Neuron (in vitro differentiated cells): ENCODE measurements at regions not wholly inside any gene's neighbourhood (a gene's known extent, or its start where the extent isn't known, plus 50 kb on each side); places are given as distances from the start of the nearest gene placed in this dataset.

Experiments used
- H2AFZ ChIP-seq: one replicate; pipeline ENCODE4 v1.6.1; 2013; ENCODE audit warnings: low read depth, mild to moderate bottlenecking, inconsistent platforms, low read length, moderate library complexity
- H3K27me3 ChIP-seq: one replicate; pipeline ENCODE4 v1.6.1; 2013; ENCODE audit warnings: low read length; ENCODE audit not compliant: insufficient read depth
- H3K36me3 ChIP-seq: one replicate; pipeline ENCODE4 v1.6.1; 2013; ENCODE audit warnings: low read length; ENCODE audit not compliant: insufficient read depth
- H3K4me1 ChIP-seq: one replicate; pipeline ENCODE4 v1.6.1; 2013; ENCODE audit warnings: low read length; ENCODE audit not compliant: insufficient read depth
- H3K4me3 ChIP-seq: 2 replicates; pipeline ENCODE4 v1.5.1; 2013; ENCODE audit warnings: mild to moderate bottlenecking, low read length, moderate library complexity
- H3K9me3 ChIP-seq: one replicate; pipeline ENCODE4 v1.6.1; 2013; ENCODE audit warnings: low read length

GRCh38 chr2:18454692-18455235 is 105.7 kb downstream of the RDH14 start:
- no peaks in the 10 kb centered on the region for H3K4me1 ChIP-seq
- H2AFZ ChIP-seq, result no peak overlapping the region
- H3K36me3 ChIP-seq, result no peaks in the 10 kb centered on the region
- no peaks in the 10 kb centered on the region for H3K27me3 ChIP-seq
- no peak overlapping the region for H3K4me3 ChIP-seq
- no peaks in the 10 kb centered on the region for H3K9me3 ChIP-seq

- Histone ChIP-seq H3K36me3 (no peaks in the 10 kb centered on the region), H3K9me3 (no peaks in the 10 kb centered on the region), H3K27me3 (peaks cover 3% of the 10 kb centered on the region), H3K4me3 (no peak overlapping the region), H2AFZ (no peak overlapping the region), H3K4me1 (no peaks in the 10 kb centered on the region)
These were observed 113.7 kb downstream of the RDH14 start for GRCh38 chr2:18446715-18447114.

- Histone ChIP-seq H3K9me3 (no peaks in the 10 kb centered on the region), H3K27me3 (peaks cover 4% of the 10 kb centered on the region), H2AFZ (no peak overlapping the region), H3K36me3 (no peaks in the 10 kb centered on the region), H3K4me1 (no peaks in the 10 kb centered on the region), H3K4me3 (no peak overlapping the region)
These were observed 114.8 kb downstream of the RDH14 start for GRCh38 chr2:18445433-18446320.

GRCh38 chr2:18444806-18445205 is 115.6 kb downstream of the RDH14 start:
- Histone ChIP-seq H3K9me3 (no peaks in the 10 kb centered on the region), H3K4me1 (no peaks in the 10 kb centered on the region), H3K4me3 (no peak overlapping the region), H2AFZ (no peak overlapping the region), H3K36me3 (no peaks in the 10 kb centered on the region), H3K27me3 (peaks cover 4% of the 10 kb centered on the region)

- H3K4me1 ChIP-seq, result no peaks in the 10 kb centered on the region
- H3K9me3 ChIP-seq, result no peaks in the 10 kb centered on the region
- H3K4me3 ChIP-seq, result no peak overlapping the region
- H3K36me3 ChIP-seq, result no peaks in the 10 kb centered on the region
- no peak overlapping the region for H2AFZ ChIP-seq
- H3K27me3 ChIP-seq, result peaks cover 6% of the 10 kb centered on the region
These were observed 118.9 kb downstream of the RDH14 start for GRCh38 chr2:18441583-18441982.

- Histone ChIP-seq H3K4me1 (no peaks in the 10 kb centered on the region), H2AFZ (no peak overlapping the region), H3K36me3 (no peaks in the 10 kb centered on the region), H3K9me3 (no peaks in the 10 kb centered on the region), H3K4me3 (no peak overlapping the region), H3K27me3 (peaks cover 6% of the 10 kb centered on the region)
These were observed 119.7 kb downstream of the RDH14 start for GRCh38 chr2:18440777-18441176.

GRCh38 chr2:18440141-18440661 is 120.3 kb downstream of the RDH14 start:
- H3K36me3 ChIP-seq, result no peaks in the 10 kb centered on the region
- H3K4me3 ChIP-seq, result no peak overlapping the region
- peaks cover 6% of the 10 kb centered on the region for H3K27me3 ChIP-seq
- H3K9me3 ChIP-seq, result no peaks in the 10 kb centered on the region
- no peaks in the 10 kb centered on the region for H3K4me1 ChIP-seq
- H2AFZ ChIP-seq, result no peak overlapping the region

- no peaks in the 10 kb centered on the region for H3K9me3 ChIP-seq
These were observed 120.7 kb downstream of the RDH14 start for GRCh38 chr2:18439716-18440115.

GRCh38 chr2:18437909-18438308 is 122.5 kb downstream of the RDH14 start:
- no peaks in the 10 kb centered on the region for H3K36me3 ChIP-seq
- H3K27me3 ChIP-seq, result peaks cover 6% of the 10 kb centered on the region

More at GRCh38 chr2:18439716-18440115, 120.7 kb downstream of the RDH14 start:
- Histone ChIP-seq H3K4me1 (no peaks in the 10 kb centered on the region), H2AFZ (no peak overlapping the region), H3K4me3 (no peak overlapping the region), H3K27me3 (peaks cover 6% of the 10 kb centered on the region), H3K36me3 (no peaks in the 10 kb centered on the region)

GRCh38 chr2:18436503-18437005 is 123.9 kb downstream of the RDH14 start:
- no peaks in the 10 kb centered on the region for H3K36me3 ChIP-seq
- peaks cover 9% of the 10 kb centered on the region for H3K4me1 ChIP-seq
- H3K27me3 ChIP-seq, result peaks cover 2% of the 10 kb centered on the region
- H3K4me3 ChIP-seq, result no peak overlapping the region
- H3K9me3 ChIP-seq, result no peaks in the 10 kb centered on the region
- H2AFZ ChIP-seq, result no peak overlapping the region

More at GRCh38 chr2:18437909-18438308, 122.5 kb downstream of the RDH14 start:
- H3K4me1 ChIP-seq, result peaks cover 7% of the 10 kb centered on the region
- no peak overlapping the region for H3K4me3 ChIP-seq
- H2AFZ ChIP-seq, result no peak overlapping the region
- no peaks in the 10 kb centered on the region for H3K9me3 ChIP-seq

- H3K4me3 ChIP-seq, result no peak overlapping the region
- peaks cover 2% of the 10 kb centered on the region for H3K27me3 ChIP-seq
These were observed 124.9 kb downstream of the RDH14 start for GRCh38 chr2:18435426-18436037.

GRCh38 chr2:18433872-18434271 is 126.6 kb downstream of the RDH14 start:
- Histone ChIP-seq H3K4me3 (no peak overlapping the region), H3K4me1 (peaks cover 9% of the 10 kb centered on the region), H3K9me3 (no peaks in the 10 kb centered on the region), H3K27me3 (no peaks in the 10 kb centered on the region), H3K36me3 (no peaks in the 10 kb centered on the region), H2AFZ (no peak overlapping the region)

More at GRCh38 chr2:18435426-18436037, 124.9 kb downstream of the RDH14 start:
- H3K4me1 ChIP-seq, result peaks cover 9% of the 10 kb centered on the region
- no peak overlapping the region for H2AFZ ChIP-seq
- no peaks in the 10 kb centered on the region for H3K9me3 ChIP-seq
- no peaks in the 10 kb centered on the region for H3K36me3 ChIP-seq

GRCh38 chr2:18432999-18433398 is 127.5 kb downstream of the RDH14 start:
- Histone ChIP-seq H3K4me1 (peaks cover 9% of the 10 kb centered on the region), H3K9me3 (no peaks in the 10 kb centered on the region)

More at GRCh38 chr2:18432999-18433398, 127.5 kb downstream of the RDH14 start:
- Histone ChIP-seq H3K4me3 (no peak overlapping the region), H2AFZ (no peak overlapping the region), H3K27me3 (no peaks in the 10 kb centered on the region), H3K36me3 (no peaks in the 10 kb centered on the region)
